Esophagus squamous epithelium (tissue), 4 donors: ENCODE measurements at regions not wholly inside any gene's neighbourhood (a gene's known extent, or its start where the extent isn't known, plus 50 kb on each side); places are given as distances from the start of the nearest gene placed in this dataset.

Source experiments
- POLR2A ChIP-seq, 4 donors: fragments of 450-650 bp; IDR thresholded peaks; one replicate each; pipeline ENCODE4 v1.6.1; 2017; ENCODE audit warnings: antibody characterized with exemption in 4 of 4, mild to moderate bottlenecking in 4 of 4, moderate library complexity in 3 of 4
- TF ChIP-seq, protein P1 (sequence below), 6 experiments: fragments of 450-650 bp in 4 of 6; fragments of 200-600 bp in 2 of 6; sonication (generic) in 2 of 6; IDR thresholded peaks; one replicate each; pipeline ENCODE4 v1.5.1; 2016 to 2019; ENCODE audit warnings: antibody characterized with exemption in 6 of 6, mild to moderate bottlenecking in 4 of 6, moderate library complexity in 4 of 6

DNA sequence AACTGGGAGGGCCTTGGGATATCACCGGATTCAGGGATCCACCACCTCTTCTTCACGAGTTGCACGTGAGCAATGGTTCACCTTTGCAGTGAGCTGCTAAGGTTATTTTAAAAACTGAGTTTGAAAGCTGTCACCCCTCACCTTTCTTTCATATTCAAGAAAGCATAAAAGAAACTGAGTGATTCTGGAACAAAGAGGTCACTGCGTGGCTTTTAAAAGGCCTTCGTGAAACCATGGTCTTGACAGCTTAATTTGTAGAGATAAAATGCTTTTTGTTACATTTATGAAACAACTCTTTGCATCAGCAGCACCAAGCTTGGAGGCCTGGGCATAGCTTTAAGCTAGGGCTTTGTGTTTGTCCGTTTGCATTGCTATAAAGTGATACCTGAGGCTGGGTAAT, 101.4 kb upstream of the NECTIN1 start:
- TF ChIP-seq, protein P1, sequence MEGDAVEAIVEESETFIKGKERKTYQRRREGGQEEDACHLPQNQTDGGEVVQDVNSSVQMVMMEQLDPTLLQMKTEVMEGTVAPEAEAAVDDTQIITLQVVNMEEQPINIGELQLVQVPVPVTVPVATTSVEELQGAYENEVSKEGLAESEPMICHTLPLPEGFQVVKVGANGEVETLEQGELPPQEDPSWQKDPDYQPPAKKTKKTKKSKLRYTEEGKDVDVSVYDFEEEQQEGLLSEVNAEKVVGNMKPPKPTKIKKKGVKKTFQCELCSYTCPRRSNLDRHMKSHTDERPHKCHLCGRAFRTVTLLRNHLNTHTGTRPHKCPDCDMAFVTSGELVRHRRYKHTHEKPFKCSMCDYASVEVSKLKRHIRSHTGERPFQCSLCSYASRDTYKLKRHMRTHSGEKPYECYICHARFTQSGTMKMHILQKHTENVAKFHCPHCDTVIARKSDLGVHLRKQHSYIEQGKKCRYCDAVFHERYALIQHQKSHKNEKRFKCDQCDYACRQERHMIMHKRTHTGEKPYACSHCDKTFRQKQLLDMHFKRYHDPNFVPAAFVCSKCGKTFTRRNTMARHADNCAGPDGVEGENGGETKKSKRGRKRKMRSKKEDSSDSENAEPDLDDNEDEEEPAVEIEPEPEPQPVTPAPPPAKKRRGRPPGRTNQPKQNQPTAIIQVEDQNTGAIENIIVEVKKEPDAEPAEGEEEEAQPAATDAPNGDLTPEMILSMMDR (IDR thresholded peaks at IDR 0.05) = no peak
- no peak for TF ChIP-seq POLR2A (IDR thresholded peaks at IDR 0.05)
